Iris pigment epithelial cell (primary cell): ENCODE measurements at regions not wholly inside any gene's neighbourhood (a gene's known extent, or its start where the extent isn't known, plus 50 kb on each side); places are given as distances from the start of the nearest gene placed in this dataset.
A peak's percentile ranks its signal among the peaks of the same experiment; 100 is the strongest.

ENCODE experiments used
- DNase-seq: peaks from one replicate; pipeline ENCODE4 v3.0.0-alpha.2; 2011; ENCODE audit warnings: low read depth

DNA sequence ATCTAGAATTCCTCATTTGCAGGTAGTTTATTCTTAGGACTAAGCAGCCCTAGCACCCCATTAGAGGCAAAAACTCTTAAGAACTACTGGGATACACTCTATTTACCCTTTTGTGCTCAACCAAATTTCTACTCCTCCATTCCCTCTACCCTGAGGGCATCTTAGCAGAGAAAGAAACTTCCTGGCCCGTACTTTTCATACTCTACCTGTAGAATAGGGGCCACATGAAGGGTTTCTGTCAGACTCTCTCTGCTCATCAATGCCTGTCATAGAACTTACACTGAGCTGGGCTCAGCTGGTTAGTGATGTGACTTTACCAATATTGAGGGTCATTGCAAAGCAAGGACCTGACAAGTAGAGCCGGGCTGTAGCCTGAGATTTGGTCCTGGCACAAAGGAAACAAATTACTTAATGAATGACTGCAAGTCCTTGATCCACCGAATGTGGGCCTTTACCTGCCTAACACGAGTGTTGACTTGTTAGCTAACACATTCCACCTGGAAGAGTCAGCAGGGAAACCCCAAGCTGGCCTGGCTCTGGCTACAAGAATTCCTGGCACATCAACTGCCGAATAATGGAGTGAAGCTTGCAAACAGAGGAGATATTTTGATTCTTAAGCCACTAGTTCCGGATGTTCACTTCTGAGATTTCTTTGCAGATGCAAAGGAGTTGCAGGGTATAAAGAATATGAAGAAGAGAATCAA lies 280.5 kb upstream of the JAG1 start:
- peak; percentile 38 for DNase-seq

DNA sequence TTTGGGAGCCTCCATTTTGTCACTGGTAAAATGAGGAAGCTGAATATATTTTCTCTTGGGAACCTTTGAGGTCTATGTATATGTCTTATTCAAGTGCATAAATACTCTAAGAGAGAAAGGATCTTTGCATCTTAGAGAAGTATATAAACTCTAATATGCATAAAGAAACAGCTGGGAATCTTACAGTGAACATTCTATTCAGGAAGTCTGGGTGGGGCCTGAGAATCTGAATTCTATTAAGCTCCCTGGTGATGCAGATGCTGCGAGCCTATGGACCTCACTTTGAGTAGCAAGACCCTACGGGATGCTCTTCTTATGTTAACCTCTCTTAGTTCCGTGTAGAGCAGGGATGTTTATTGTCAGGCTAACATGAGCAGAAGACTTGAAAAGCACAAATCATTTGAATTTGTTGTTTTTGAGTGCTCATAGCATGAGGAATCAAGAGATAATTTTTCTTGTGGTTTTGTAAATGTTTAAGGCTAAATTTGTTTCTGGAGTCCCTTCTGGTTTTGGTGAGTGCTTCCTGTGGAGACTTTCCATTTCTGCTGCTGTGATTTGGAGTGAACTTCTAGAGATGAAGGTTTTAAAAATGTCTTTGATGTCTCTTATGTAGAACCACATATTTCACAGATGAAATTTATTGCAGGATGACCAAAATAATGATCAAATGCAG lies 281.2 kb upstream of the JAG1 start:
- no peak for DNase-seq

DNA sequence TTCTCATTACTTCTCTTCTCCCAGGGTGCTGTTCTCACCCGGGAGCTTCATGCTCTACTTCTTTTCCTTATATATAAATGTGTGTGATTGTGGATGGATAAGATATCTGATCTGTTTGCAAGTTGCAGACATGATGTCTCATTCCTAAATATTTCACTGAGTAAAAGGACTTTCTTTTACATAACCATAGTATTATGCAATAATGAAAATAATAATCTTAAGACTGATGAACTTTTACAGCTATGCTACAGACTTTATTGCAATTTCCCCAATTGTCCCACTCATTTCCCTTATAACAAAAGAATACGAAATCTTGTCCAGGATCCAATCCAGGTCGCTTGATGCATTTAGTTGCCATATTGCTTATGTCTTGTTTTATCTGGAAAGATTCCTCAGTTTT lies 284.5 kb upstream of the JAG1 start:
- DNase-seq = peak; percentile 18

DNA sequence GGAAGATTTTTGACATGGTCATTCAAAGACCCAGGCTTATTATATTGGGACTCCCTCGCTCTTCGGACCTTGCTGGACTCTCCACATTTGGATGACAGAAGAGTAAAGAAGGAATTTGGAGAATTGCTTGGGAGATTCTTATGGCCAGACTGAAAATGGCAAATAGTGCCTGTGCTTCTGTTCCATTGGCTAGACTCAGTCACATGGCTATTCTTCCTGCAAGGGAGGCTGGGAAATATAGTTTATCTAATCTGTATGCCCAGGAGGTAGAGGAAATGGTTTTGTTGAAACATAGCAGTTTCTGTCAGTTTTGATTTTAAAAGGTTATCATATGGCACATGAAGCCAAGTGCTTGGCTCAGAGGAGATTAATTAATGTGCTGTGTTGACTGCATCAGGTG lies 286.6 kb upstream of the JAG1 start:
- no peak for DNase-seq

DNA sequence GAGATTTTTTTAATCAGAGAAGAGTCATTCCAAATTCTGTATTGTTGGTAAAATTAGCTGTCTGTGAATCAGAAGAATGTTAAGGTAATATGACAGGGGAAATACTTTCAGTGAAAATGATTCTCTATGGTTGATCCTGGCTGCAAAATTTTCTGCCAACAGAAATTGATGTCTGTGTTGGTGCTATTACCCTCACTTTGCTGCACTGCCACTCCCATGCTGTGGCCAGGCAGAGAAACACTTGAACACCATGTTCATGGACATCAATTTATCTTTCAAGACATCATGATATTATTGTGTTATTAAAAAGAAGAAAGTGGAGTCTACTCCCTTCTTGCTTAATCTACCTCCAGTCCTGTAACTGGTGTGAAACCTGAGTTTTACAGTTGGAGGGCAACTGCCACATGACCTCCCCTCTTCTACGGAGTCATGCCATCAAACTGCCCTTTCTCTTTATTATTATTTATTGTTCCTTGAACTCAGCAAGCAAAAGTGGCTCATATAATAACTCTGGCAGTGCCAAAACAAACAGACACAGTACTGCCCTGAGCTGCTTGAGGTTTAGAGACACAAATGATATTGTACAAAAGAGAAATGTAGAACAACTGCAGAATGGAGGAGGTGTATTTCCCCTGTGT lies 288.0 kb upstream of the JAG1 start:
- no peak for DNase-seq

DNA sequence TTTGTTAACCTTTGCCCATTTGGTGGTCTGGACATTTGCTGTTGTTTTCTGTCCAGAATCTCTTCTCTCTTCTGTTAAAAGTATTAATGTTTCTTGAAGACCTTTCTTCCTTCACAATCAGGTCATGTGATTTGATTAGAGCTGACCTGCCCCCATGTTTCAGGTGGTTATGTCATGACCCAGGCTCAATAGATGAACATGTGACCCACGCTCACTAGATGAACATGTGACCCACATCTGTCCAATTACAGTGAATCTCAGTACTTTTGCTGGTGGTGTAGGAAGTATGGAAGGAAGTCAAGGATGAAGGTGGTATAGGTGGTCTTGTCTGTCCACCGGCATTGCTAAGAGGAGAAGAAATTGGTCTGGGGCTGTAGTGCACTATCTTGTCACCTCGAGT lies 289.1 kb upstream of the JAG1 start:
- no peak for DNase-seq

DNA sequence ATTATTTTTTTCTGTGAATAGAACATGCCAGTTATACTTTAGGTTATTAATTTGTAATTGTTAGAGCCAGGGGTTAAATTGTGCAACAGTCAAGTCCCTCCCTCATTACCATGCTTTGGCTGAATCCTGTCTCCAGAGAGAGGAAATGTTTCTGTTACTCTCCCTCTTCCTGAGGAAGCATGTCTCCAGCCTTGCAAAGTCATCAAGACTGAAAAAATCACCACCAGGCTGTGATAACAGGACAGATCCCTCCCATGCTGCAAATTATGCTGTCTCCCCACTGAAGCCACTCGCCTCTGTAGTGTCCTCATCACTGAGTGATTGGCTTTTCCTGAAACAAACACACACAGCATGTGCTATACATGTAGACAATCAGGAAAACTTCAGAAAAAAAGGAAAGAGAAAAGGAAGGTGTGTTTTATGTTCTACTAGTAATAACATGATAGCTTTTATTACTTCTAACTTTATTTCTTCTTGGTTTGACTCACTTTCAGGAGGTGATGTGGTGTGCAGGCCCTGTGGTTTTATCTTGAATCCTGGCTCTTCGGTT lies 290.0 kb upstream of the JAG1 start:
- DNase-seq = peak; percentile 16

DNA sequence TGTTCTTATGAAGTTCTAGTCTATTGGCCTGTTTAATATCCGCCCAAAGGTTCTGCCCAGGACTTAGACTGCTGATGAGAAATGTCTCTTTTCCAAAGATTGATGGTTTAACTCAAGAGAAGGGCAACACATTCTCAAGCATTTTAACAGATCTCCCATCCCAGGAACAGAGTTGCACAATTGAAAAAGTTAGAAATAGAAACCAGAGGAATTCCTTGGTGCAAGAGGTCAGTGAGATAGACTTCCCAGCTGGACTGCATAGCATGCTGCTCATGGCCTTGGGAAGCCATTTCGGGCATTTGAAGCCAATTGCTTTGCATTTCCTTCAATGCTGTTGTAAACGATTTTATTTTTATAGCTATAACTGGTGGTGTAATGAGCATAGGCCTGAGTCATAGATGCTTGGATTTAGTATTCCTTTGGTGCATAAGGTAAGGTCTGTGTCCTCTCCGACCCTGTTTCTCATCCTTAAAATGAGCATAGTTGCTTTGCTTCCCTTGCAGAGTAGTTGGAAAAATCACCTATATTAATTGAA lies 292.2 kb upstream of the JAG1 start:
- DNase-seq = peak; percentile 44

DNA sequence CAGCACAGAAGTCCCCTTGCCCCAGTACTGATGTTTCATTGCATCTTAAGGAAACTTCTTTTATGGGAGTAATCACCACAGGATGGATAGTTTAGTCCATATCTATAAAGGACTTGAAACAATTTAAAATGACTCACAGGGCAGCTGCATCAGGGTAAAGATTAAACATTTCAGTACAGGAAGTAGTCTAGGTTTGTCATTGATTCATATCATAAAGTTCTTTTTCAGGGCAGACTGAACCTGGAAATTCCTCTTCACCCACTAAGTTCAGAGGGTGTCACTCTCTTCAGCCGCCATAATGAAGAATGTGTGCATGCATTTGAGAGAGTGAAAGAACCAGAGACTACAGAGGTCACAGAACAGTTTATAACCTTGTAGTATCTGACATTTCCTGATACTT lies 296.3 kb upstream of the JAG1 start:
- DNase-seq = peak; percentile 51

DNA sequence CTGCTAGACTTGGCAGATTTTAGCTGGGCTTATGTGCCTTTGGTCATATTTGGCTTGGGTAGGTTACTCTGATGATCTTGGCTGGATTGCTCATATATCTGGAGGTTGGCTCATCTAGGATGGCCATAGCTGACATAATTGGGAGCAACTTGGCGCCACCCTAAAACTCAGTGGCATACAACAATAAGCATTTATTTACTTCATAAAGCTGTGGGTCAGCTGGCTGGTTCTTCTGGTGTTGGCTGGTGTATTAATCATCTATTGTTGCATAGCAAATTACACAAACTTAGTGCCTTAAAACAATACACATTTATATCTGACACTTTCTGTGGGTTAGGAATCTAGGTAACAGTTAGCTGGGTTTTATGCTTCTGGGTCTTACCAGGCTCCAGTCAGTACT lies 297.3 kb upstream of the JAG1 start:
- no peak for DNase-seq

DNA sequence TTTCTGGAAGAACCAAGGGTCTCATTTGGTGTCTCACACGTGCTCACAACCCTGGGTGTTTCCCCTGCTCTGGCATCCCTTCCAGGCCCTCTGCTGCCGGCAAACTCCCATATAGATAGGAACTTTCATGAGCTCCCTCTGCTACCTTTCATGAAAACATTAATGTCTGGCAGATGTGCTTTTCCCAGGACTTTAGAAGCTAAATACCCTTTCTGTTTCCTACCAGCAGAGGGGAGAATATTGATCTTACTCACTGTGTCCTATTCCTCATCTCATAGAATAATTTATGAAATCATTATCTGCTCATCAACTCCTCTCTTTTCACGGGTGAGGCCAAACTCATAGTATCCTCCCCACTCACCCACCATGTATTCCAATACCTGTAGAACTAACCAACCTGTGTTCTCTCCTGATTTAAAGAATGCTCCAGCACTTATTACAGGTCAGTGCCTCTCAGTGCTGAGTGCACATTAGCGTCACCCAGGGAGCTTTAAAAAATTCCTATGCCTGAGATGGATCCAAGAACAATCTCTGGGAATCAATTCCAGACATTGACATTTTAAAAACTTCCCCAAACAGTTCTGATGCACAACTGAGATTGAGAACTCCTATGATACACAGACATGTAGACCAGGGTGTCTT lies 298.5 kb upstream of the JAG1 start:
- DNase-seq = no peak

DNA sequence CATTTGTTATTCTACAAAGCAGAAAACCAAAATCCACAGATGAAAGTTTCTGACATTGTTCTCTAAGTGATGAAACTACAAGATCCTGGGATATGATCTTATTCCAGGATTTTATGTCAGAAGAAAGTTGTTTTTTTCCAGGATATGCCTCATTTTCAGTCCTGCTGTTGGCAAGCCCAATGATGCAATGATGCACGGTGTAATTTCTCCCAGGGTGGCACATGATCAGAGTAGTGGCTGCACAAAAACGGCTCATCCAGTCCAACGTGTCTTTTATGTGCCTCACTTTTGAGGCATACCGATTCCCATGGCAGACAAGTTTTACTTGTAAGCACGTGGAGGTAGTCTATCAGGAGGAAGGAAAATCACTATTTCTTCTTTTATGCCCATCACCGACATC lies 302.3 kb upstream of the JAG1 start:
- DNase-seq = no peak

DNA sequence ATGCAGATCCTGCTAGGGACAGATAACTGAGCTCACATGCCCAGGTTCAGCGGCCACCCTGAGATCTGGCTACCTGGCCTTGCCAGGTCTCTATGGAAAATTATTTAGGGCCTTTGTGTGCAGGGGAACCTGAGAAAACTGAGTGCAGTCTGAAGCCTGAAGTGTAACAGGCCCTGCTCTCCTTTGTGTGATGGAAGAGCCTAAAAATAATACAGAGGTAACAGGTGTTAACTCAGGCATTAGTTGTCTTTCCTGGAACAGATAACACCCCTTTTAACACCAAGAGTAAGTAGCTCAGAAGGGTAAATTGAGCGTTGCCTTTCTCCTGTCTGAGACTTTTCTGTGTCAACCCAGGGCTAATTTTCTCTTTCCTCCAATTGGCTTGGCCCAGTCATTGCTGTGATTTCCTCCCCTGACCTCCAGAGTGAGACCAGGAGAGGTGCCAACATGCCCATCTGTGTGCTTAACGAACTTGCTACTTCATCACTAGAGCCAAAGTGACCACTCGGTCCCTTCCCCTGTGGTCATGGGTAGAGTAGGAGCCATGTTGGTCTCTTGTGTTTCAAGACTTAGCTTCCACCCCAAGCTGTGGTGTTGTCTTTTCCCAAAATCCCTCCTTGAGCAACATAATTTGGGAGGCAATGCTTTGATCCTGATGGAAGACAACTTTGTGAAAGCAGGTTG lies 304.4 kb upstream of the JAG1 start:
- DNase-seq = no peak

DNA sequence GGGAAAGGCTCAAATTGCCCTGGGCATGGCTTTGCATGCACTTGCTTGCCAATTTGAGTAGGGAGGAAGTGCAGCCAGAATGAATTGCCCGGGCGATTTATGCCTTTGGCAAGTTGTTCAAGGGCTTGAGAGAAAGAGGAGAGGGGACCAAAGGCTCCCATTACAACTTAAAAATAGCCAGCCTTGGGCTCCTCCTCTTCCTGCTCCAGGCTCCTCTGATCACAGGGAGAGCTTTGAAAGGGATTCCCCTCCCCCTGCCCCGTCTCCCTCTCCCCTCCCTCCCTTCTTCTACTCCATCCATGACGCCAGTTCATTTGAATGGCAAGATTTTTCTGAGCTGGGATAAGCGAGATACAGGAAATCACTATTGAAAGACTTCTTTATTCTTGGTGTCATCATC lies 304.9 kb upstream of the JAG1 start:
- DNase-seq = no peak

DNA sequence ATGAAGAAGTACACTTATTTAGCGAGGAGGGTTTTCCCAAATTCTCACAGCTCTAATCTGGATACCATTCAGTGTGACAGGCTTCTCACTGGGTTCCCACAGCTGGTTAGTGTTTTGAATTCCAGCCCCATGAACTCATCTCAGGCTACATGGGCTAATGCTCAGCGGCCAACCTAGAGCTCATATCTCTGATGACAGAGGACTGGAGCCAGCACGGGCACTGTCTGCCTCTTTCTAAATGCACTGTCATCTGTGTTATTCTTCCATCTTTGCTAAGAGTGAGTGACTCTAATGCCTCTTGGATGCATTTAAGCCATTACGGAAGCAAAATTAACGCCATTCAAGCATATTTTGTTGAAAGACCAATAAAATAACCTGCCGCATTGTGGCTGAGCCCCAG lies 308.9 kb upstream of the JAG1 start:
- peak; percentile 96 for DNase-seq

DNA sequence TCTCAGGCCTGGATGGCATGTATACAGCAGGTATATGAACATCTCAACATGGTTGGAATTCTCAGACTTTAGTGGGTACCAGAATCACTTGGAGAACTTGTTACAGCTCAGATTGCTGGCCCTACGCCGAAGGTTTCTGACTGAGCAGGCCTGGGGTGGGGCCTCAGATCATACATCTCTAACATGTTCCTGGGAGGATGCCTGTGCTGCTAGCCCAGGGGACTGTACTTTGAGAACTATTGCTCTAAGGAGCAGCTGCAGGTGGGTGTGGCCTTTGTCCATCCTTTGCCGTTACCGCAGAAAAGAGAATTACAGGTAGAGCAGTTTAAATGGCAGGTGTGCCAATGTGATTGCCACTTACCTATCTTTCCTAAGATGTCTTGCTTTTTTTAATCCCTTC lies 310.5 kb upstream of the JAG1 start:
- DNase-seq = no peak

DNA sequence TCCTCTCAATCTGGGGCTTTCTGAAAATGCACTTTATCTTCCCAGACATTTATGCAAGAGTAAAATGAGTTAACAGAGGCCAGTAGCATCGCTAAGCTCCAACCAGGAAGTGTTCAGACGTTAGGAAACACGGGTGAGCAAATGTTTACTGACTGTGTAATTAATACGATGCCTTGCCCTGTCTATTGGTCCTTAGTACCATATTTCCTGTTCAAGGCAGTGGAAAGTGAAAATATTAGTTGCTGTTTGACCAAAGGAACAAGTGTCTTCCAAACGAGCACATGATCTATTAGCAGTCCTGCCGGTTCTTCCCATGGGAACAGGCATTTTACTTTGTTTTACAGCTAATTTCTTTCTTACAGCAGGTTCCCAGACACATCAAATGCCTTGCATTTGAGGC lies 311.1 kb upstream of the JAG1 start:
- peak; percentile 21 for DNase-seq

DNA sequence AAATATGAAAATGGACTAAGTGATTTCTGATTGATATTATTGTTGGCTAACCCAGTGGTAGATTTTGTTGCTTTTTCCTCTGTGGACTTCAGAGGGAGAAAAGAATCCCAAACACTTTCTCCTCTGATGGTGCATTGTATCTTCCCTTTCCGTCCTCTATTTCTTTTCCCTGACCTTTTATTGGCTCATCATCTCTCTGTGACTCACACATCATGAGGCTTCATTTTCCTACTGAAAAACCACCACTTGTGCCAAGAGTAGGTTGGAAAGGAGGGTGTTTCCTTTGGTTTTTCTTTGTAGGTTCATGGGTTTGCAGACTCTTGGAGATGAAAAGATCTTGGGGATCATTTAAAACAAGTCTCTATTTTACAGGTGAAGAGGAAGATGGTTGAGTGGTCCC lies 311.7 kb upstream of the JAG1 start:
- peak; percentile 85 for DNase-seq

DNA sequence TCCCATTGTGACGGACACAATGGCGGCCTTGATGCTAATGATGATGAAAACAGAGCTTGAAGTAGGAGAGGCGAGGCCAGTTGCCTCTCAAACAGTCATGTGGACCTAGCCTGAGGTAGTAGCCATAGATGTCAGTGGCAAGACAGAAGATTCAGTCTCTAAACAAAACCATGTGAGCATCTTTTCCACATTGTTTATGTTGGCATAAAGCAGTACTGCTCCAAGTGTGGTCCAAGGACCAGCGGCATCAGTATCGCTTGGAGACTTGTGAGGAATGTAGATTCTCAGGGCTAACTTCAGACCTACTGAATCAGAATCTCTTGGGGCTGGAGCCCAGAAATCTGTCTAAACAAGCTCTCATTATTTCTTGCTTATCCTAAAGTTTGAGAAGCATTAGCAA lies 312.8 kb upstream of the JAG1 start:
- DNase-seq = peak; percentile 35

DNA sequence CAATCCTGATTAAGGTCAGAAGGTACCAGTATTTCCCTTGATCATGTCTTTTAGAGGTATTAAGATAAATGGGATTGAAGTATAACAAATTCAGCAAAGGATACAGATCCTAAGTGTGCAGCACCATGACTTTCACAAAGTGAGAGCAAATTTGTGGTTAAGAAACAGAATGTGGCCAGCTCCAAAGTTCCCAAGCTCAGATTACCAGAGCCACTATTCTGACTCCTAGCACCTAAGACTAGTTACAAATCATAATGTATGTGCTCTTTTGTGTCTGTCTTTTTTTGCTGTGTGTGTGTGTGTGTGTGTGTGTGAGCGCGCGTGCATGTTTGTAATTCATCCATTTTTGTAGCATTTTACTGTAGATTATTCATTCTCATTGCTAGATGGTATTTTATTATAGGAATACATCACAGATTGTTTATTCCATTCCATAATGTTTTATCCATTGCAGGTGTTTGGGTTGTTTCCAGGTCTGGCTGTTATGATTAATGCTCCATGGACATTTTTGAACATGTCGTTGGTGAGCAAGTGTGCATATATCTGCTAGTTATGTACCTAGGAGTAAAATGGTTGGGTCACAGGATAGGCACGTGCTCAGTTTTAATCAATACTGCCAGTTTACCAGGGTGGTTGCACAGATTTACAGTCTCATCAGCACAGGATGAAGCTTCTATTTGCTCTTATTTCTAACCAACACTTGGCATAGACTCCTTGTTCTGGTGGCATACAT lies 314.0 kb upstream of the JAG1 start:
- peak; percentile 46 for DNase-seq
